NCI-H748 treated with DMSO at 0.1 percent for 48 hours (cell line): ENCODE measurements at regions not wholly inside any gene's neighbourhood (a gene's known extent, or its start where the extent isn't known, plus 50 kb on each side); places are given as distances from the start of the nearest gene placed in this dataset.
"Not testable (repeated sequence)": the region's sequence is repeated elsewhere in the genome, so short reads cannot be mapped to it uniquely, and the experiment has no call there.

Source experiments
- DNase-seq: peaks from one replicate; lab custom pipeline; 2025; lab: John Stamatoyannopoulos, UW

- no peak for DNase-seq
Observed at GRCh38 chr10:64023926-64024470, 502.8 kb downstream of the REEP3 start.

GRCh38 chr10:64033711-64034110 is 512.5 kb downstream of the REEP3 start:
- no peak for DNase-seq

GRCh38 chr10:64036321-64036930 is 515.2 kb downstream of the REEP3 start:
- no peak for DNase-seq

GRCh38 chr10:64037071-64037661 is 516.0 kb downstream of the REEP3 start:
- DNase-seq: no peak

GRCh38 chr10:64038107-64038506 is 516.9 kb downstream of the REEP3 start:
- no peak for DNase-seq

GRCh38 chr10:64039198-64039597 is 518.0 kb downstream of the REEP3 start:
- no peak for DNase-seq

GRCh38 chr10:64040781-64041180 is 519.6 kb downstream of the REEP3 start:
- no peak for DNase-seq

GRCh38 chr10:64041185-64041988 is 520.2 kb downstream of the REEP3 start:
- DNase-seq: peak; percentile 9

GRCh38 chr10:64041989-64042490 is 520.8 kb downstream of the REEP3 start:
- DNase-seq: no peak

GRCh38 chr10:64044098-64044497 is 522.9 kb downstream of the REEP3 start:
- no peak for DNase-seq

GRCh38 chr10:64044957-64045632 is 523.9 kb downstream of the REEP3 start:
- DNase-seq: not testable (repeated sequence)

- DNase-seq: no peak
Observed at GRCh38 chr10:64054392-64054791, 533.2 kb downstream of the REEP3 start.

- no peak for DNase-seq
Observed at GRCh38 chr10:64059884-64060283, 538.7 kb downstream of the REEP3 start.

GRCh38 chr10:64060389-64060788 is 539.2 kb downstream of the REEP3 start:
- no peak for DNase-seq

- no peak for DNase-seq
Observed at GRCh38 chr10:64062793-64063192, 541.6 kb downstream of the REEP3 start.

GRCh38 chr10:64067009-64067606 is 545.9 kb downstream of the REEP3 start:
- DNase-seq: no peak

- DNase-seq: no peak
Observed at GRCh38 chr10:64067859-64068258, 546.7 kb downstream of the REEP3 start.

GRCh38 chr10:64070241-64070640 is 549.0 kb downstream of the REEP3 start:
- no peak for DNase-seq

- DNase-seq: no peak
Observed at GRCh38 chr10:64071218-64071617, 550.0 kb downstream of the REEP3 start.

GRCh38 chr10:64075604-64076003 is 554.4 kb downstream of the REEP3 start:
- DNase-seq: no peak

- DNase-seq: no peak
Observed at GRCh38 chr10:64076322-64076940, 555.2 kb downstream of the REEP3 start.
